LNCaP clone FGC (cell line): ENCODE measurements at regions not wholly inside any gene's neighbourhood (a gene's known extent, or its start where the extent isn't known, plus 50 kb on each side); places are given as distances from the start of the nearest gene placed in this dataset.

ENCODE experiments used
- DNase-seq: peaks from one replicate; pipeline ENCODE4 v3.0.0-alpha.2; 2011; ENCODE audit warnings: low read depth
- H3K4me3 ChIP-seq: 2 replicates; pipeline ENCODE4 v1.5.1; 2011; ENCODE audit warnings: mild to moderate bottlenecking, low read depth, low read length, control low read depth
- TF ChIP-seq, protein P1 (sequence below): IDR thresholded peaks from 2 replicates; pipeline ENCODE4 v1.5.1; 2012; ENCODE audit warnings: mild to moderate bottlenecking; ENCODE audit not compliant: control insufficient read depth, insufficient read depth; ENCODE audit errors: extremely low read depth

DNA sequence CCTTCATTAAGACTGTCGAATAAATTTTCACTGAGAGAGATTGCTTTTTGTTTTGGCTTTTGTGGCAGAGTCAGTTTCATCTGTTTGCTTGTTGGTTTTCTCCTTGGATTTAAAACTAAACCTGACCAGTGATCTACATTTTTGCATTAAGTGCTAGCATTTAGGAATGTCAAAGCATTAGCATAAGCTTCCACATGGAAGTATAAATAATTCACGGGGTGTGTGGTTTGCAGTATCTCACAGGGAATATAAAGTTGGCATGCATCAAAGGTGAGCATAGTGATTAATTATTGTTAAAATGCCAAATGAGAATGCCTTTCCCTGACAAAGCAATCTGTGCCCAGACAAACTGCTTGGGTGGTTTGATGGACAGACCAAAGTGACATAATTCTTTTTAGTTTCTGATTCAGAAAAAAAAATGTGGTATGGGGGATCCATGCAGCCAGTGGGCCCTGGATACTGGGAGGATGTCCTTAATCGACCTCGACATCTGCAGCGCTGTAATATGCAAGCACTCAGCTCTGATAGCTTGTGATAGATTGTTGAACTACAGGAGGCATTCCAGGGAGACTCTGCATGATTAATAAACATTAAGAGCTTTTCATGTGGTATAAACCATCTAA is 339.3 kb upstream of the POM121L12 start:
- no peak overlapping the region for H3K4me3 ChIP-seq
- no peak for DNase-seq
- TF ChIP-seq, protein P1, sequence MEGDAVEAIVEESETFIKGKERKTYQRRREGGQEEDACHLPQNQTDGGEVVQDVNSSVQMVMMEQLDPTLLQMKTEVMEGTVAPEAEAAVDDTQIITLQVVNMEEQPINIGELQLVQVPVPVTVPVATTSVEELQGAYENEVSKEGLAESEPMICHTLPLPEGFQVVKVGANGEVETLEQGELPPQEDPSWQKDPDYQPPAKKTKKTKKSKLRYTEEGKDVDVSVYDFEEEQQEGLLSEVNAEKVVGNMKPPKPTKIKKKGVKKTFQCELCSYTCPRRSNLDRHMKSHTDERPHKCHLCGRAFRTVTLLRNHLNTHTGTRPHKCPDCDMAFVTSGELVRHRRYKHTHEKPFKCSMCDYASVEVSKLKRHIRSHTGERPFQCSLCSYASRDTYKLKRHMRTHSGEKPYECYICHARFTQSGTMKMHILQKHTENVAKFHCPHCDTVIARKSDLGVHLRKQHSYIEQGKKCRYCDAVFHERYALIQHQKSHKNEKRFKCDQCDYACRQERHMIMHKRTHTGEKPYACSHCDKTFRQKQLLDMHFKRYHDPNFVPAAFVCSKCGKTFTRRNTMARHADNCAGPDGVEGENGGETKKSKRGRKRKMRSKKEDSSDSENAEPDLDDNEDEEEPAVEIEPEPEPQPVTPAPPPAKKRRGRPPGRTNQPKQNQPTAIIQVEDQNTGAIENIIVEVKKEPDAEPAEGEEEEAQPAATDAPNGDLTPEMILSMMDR = no peak

DNA sequence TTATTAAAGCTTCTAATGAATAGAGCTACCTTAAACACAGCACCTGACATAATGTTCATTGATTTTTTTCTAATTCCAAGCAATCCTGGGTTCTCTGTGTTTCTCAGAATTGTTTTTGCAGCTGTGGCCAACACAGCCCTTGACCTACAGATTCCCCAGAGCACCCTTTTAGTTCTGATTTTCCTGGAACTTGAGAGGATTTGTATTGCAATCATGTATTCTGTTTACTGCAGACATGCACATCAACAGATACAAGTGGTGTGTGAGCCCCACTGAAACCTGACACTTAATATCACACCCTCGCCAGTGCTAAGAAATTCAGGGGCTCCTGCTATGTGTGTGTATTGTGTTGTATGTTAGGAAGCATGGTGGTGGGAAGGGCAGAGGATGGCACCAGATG is 344.2 kb upstream of the POM121L12 start:
- DNase-seq = no peak
- no peak overlapping the region for H3K4me3 ChIP-seq
- TF ChIP-seq, protein P1 = no peak

DNA sequence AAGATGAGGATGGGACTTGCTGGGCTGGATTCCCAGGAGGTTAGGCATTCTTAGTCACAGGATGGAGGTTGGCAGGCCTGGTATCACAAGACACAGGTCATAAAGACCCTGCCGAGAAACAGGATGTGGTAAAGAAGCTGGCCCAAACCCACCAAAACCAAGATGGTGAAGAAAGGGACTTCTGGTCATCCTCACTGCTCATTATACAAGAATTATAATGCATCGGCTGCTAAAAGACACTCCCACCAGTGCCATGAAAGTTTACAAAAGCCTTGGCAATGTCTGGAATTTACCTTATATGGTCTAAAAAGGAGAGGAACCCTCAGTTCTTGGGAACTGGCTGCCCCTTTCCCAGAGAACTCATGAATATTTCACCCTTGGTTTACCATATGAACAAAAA is 345.5 kb upstream of the POM121L12 start:
- no peak for DNase-seq

DNA sequence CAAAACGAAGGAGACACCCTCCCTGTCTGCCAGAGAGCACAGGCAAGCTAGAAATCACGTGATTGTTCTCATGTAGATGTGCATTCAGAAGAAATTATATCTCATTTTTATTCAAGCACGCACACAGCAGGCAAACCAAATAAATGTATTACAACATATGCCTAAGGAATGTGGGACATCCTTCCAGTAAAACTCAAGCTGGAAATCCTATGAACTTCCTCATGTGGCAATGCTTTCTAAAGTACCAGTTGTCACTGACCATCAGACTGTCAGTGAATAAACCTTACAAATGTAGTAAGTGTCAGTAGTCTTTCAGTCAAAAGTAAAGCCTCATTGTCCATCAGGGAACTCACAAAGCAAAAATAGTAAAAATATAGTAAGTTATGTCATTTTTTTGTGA is 350.1 kb upstream of the POM121L12 start:
- TF ChIP-seq, protein P1 = no peak
- no peak for DNase-seq
- no peak overlapping the region for H3K4me3 ChIP-seq

More for the DNA sequence above, 345.5 kb upstream of the POM121L12 start:
- H3K4me3 ChIP-seq = no peak overlapping the region
- TF ChIP-seq, protein P1 = no peak

DNA sequence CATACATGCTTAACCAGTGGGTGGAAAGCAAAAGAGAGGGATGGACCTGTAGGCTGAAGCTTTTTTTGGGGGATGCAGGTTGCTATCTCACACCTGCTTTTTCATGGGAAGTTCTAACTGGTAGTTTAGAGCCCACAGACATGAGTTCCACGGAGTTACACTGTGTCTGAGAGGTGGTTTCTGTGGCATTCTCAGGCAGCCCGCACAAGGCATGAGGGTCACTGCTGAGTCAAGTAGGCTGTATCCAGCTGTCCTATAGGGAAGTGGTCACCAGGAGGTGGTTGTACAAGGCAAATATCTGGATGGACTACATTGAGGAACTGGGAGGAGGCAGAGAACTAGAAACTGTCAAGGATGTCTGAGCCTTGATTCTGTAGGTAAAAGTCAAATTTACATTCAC is 351.0 kb upstream of the POM121L12 start:
- TF ChIP-seq, protein P1 = no peak
- H3K4me3 ChIP-seq = no peak overlapping the region
- no peak for DNase-seq

DNA sequence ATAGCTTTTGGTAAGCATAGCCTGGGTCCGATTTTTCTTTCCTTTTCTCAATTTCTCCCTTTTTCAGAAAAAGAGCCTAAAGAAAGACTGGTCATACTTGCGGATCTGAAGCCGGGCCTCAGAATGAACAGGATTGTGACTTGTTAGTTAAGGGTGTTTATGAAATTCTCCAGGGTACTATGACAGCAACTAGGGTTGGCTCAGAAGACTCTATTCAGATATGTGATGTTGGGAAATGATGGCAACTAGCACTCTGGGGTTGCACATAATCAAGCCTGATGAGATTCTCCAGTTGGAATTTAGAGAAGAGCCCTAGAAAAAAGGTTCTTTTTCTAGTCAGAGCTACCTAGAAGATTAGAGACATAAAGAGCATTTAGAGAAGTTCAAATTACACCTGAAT is 352.4 kb upstream of the POM121L12 start:
- TF ChIP-seq, protein P1 = no peak
- DNase-seq = no peak
- H3K4me3 ChIP-seq = no peak overlapping the region

DNA sequence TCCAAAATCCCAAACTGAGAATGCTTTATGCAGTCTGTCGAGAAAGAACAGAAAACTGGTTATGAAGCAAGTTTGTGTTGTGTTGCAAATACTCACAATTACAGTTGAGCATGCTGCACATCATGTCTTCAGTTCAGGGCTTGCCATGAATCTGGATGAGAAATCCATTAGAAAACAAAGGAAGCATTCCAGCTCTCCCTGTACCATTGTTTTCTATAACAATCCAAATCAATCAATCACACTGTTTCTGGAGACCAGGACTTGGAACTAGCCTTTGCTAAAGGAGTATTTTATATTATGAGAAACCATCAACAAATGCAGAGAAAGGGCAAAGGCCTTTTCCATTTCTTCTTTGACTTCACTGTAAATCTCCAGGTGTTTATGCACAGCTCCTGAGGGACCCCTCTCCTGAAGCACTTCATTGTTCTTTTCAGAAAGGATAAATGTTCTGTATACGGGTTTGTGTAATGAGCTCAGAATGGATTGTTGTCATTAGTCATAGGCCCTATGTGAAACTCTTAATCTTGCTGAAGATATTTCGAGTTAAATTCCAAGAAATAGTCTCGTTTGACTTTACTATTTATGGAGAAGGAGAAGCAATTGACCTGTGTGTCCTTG is 364.7 kb upstream of the POM121L12 start:
- DNase-seq = no peak
- TF ChIP-seq, protein P1 = no peak
- no peak overlapping the region for H3K4me3 ChIP-seq
